ENCODE measurements at regions not wholly inside any gene's neighbourhood (a gene's known extent, or its start where the extent isn't known, plus 50 kb on each side); places are given as distances from the start of the nearest gene placed in this dataset.

DNA sequence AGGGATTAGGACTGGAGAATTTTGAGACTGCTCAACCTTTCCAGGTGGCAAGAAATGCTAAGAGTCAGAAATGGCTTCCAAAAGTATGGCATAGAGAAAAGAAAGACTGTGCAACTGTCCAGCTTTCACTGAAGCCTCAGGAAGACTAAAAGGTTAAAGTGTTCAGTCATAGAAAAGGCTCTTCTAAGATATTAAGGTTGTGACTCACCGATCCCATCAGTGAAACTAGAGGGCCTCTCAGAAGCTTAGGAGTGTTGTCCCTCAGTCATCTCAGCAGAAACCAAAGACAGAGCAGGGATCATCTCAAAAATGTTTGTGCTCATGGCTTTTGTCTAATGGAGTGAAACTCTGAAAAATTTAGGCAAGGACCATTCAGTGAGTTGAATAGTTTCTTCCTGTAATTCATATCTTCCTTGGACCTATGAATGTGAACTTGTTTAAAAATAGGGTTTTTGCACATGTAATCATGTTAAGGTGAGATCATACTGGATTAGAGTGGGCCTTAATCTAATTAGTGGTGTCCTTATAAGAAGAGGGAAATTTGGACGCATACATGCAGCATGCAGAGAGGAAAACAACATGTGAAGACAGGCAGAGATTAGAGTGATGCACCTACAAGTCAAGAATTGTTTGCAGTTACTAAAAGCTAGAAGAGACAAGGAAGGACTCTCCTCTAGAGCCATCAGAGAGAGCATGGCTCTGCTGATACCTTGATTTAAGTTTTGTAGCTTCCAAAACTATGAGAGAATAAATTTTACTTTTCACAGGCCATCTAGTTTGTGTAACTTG is 71.3 kb downstream of the RPE65 start:
- no peak for DNase-seq (ENCODE audit: low spot score)

DNA sequence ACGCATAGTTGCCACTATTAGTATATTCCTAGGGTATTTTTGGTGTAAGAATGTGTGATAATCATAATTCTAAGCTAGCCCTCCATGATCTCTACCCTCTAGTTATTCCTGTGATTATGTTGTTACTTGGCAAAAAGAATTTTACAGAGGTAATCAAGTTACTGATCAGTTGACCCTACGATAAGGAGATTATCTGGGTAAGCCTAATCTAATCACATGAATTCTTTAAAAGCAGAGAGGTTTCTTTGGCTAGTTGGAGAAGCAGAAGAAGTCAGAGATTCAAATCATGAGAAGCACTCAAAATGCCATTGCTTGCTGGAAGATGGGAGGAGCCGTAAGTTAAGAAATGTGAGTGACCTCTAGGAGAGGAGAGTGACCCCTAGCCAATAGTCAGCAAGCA is 72.7 kb downstream of the RPE65 start:
- no peak for DNase-seq (ENCODE audit: low spot score)

DNA sequence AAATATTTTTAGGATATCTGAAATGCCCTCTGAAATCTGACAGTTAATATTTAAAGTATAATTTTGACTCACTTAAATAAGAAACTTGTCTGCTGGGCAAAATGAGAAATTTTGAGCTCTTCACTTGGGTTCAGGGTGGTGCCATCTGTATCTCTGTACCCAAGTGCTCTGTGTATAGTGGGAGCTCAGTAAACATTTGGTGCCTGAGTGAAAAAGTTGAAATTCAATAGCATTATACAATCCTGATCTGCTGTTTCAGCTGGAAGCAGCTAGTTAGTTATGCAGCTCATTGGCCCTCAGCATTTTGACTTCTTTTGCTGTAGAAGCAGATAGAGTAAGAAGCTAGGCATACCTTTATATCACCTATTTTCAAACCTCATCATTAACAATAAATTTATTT is 73.3 kb downstream of the RPE65 start:
- no peak for DNase-seq (ENCODE audit: low spot score)

DNA sequence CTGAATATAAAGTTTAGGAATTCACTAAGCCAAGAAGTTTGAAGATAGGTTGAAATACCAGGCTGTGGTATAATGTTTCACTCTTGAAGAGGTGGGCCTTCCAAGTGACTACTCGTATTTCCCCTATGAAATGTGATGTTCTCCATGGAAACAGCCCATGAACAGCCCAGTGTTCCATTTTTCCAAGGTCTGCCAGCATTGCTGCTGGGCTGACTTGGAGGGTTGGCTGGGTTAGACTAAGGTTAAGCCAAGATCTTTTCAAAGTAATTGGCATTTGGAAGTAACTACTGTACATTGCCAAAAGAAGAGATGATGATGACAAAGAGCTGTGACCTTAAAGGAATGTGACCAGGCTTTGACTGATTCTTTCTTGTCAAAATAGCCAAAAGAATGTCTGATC is 73.8 kb downstream of the RPE65 start:
- DNase-seq (ENCODE audit: low spot score): peak; percentile 22

DNA sequence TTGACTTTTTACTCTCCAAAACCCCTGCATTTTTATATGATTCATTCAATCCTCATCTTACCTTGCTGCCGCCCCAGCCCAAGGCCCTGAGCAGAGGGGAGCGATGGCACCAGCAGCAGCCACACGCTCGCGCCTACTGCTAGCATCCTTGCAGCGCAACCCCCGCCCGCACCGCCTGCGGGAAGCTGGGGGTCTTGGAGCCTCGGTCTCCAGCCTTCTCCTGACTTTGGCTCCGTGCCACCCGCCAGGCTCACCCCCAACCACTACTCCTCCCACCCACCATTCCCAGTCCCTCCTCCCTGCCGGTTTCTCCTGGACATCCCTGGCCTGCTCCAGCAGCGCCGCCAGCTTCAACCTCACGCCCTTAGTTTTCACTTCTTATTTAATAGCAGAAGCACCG is 76.6 kb downstream of the RPE65 start:
- no peak for DNase-seq (ENCODE audit: low spot score)

DNA sequence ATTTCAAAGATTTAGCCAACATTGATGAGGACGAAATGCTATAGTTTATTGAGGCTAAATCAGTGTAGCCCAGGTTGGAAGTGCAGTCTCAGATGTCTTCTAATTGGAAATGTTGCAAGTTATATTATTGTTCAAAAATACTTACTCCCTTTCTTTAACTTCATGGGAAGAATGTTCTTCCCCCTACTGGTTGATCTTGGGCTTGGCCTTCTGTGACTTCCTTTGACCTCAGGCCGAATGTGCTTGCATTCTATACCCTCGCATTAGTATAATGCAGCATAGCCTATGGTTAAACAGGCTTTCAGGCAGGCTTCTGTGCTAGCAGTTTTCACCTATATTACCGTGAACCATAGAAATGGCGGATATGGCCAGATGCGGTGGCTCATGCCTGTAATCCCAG is 77.3 kb downstream of the RPE65 start:
- DNase-seq (ENCODE audit: low spot score): no peak

DNA sequence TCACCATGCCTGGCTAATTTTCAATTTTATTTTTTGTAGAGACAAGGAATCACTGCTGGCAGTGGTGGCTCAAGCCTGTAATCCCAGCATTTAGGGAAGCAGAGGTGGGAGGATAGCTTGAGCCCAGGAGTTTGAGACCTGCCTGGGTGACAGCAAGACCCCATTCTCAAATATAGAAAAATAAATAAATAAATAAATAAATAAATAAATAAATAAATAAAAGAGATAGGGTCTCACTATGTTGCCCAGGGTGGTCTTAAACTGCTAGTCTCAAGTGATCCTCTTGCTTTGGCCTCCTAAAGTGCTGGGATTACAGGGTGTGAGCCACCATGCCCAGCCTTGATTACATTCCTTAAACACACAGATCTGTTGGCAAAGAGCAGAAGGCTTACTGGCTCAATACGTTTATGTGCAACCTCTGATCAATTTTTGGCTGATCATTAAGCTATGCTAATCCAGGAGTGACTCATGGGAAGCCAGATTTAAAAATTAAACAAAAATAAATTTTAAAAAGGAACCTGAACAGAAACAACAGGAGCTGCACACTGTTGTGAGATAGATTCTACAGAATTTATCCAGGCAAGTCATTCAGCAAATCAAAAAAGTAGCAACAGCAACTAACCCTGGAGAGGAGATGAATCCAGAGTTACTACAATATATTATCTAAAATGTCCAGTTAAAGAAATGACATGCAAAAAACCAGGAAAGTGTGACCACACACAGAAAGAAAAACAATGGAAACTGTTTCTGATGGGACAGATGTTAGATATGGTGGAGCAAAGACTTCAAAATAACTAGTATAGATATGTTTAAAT is 79.4 kb downstream of the RPE65 start:
- DNase-seq (ENCODE audit: low spot score): no peak

DNA sequence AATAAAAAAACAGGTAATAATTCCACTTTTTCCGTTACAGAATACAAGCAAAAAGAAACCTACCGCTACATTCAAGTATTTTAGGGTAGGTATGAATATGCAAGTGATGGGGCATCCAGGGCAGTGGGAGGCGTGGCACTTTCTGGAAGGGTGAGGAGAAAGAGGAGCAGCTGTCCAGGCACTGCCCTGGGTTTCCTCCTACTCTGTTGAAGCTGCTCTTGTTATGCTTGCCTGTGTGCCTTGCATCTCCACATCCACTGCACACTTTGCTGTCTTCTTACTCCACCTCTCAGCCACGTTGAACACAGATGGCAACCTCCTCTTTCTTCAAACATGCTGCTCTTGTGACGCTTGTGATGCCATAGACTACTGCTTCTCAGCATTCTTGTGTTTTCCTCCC is 83.2 kb downstream of the RPE65 start:
- no peak for DNase-seq (ENCODE audit: low spot score)

DNA sequence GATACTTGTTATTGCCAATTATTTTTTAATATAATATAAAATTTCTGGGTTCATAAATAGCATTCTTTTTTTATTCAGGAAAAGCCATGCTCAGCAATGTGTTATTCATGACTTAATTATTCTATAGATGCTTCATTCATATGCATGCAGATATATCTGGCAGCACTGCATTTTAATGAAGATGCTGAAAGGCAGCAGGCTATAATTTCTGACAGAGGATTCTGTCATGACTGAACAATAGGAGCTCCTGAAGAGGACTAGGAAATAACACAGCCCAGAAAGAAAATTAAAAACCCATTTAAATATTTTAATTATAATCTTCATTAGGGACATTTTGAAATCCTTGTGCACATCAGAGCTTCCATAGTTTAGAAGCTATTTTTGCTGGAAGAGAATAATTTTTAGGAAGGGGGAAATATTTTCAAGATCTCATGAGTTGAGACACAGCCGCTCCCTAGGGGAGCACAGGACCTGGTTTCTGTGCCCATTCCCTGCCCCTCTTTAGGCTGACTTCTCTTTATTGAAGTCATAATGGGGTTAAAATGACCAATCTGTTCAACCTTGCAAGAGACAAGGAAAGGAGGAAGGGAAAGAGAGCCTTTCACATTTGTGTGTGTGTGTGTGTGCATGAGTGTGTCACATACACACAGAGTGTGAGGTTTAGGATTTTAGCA is 83.9 kb downstream of the RPE65 start:
- DNase-seq (ENCODE audit: low spot score): no peak

DNA sequence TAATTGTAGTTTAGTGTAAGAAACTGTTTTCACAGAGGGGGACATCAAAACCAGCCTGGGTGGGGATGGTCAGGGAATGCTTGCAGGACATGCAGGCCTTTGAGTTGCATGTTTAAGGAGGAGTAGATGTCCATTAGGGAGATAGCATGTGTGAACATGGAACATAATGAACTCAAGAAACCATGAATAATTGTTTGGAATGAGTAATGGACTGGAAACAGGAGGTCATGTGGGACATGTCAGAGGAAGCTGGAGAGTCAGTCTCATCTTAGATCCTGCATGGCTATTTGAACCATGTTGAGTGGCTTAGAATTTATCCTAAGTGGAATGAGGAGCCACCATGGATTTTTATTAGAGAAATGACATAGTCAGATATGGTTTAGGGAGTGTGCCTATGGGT is 86.4 kb downstream of the RPE65 start:
- no peak for DNase-seq (ENCODE audit: low spot score)

DNA sequence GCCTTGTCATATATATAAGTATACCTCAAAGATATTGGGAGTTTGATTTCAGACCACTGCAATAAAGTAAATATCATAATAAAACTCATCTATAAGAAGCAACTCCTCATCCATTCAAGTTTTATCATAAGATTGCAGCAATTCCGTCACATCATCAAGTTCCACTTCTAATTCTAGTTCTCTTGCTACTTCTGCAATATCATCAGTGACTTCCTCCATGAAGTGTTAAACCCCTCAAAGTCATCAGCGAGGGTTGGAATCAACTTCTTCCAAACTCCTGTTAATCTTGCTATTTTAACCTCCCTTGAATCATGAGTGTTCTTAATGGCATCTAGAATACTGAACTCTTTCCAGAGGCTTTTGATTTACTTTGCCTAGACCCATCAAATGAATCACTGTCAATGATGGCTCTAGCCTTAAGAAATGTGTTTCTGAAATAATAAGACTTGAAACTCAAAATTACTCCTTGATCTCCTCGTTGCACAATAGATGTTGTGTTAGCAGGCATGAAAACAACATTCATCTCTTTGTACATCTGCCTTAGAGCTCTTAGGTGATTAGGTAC is 88.3 kb downstream of the RPE65 start:
- peak; percentile 22 for DNase-seq (ENCODE audit: low spot score)

DNA sequence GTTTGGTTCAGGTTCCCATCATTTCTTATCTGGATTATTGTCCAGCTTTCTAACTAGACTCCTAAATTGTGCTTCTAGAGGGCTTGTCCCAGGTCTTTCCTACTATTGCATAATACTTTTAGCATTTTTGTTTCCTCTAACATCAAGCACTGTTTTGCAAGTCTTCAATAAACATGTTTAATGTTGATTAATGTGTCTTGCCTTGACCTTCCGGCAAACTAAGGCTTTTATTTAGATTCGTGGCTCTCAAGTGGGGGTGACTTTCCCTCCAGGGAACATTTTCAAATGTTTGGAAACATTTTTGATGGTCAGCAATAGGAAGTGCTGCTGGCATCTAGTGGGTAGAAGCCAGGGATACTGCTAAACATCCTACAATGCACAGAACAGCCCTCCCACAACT is 90.7 kb downstream of the RPE65 start:
- no peak for DNase-seq (ENCODE audit: low spot score)

DNA sequence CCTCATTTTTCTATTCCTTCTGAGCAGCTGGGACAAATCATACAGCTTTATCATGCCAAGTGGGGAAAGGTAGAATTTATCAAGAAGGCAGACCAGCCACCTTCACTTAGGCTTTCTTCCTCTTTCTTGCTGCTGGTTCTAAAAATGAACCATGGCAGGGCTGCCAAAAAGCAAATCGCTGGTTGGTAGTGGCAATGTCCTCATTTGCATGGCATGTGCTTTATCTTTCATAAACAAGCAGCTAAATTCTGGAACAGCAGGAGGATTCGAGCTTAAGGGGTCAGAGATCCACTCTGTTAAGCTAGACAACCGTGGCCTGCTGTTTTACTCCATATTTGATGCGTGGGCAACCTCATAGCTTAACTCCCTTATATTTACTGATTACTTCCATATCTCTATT is 91.3 kb downstream of the RPE65 start:
- peak; percentile 54 for DNase-seq (ENCODE audit: low spot score)

DNA sequence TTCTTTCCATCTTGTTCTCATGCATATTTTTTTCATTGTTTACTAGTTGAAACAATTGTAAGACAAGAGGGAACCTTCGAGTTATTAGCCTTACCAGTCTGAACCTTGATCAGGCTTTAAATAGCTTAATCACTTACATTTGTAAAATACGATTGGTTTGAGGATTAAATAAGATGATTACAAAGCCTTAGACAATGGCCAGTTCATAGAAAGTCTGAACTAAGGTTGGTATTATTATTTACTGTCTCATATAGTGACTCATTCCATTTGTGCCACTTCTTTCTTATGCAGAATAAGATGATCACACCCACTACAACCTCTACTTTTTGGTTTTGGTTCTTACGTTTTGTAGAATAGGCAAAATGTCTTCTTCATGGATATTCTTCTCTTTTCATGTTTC is 94.1 kb downstream of the RPE65 start:
- DNase-seq (ENCODE audit: low spot score): no peak

DNA sequence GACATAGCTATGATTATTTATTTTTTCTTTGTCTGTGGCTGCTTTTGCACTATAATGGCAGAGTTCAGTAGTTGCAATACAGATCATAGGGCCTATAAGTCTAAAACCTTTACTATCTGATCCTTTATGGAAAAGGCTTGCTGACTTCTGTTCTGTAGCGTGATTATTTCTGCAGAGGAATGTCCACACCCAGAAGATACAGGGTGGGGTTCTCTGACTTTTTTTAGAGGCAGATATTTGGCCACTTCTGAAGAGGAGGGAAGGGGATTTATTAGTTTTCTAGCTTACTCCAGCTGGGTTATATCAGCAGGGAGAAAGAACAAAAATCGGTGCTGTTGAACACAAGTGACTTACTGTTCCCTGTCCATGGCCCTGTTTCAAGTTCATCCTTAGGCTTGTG is 97.6 kb downstream of the RPE65 start:
- no peak for DNase-seq (ENCODE audit: low spot score)

DNA sequence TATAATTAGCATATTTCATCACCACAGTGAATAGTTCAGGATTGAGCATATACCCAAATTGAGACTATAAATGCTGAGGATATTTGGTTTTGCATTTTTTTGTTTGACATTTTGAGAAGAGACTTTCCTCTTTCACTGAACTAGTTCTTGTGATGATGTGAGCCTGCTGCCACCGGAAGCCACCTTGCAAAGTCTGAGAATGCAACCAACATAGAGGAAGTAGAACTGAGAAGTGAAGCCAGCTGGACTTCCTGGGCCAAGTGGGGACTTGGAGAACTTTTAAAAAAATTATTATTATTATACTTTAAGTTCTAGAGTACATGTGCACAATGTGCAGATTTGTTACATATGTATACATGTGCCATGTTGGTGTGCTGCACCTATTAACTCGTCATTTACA is 102.3 kb downstream of the RPE65 start:
- peak; percentile 65 for DNase-seq (ENCODE audit: low spot score)

DNA sequence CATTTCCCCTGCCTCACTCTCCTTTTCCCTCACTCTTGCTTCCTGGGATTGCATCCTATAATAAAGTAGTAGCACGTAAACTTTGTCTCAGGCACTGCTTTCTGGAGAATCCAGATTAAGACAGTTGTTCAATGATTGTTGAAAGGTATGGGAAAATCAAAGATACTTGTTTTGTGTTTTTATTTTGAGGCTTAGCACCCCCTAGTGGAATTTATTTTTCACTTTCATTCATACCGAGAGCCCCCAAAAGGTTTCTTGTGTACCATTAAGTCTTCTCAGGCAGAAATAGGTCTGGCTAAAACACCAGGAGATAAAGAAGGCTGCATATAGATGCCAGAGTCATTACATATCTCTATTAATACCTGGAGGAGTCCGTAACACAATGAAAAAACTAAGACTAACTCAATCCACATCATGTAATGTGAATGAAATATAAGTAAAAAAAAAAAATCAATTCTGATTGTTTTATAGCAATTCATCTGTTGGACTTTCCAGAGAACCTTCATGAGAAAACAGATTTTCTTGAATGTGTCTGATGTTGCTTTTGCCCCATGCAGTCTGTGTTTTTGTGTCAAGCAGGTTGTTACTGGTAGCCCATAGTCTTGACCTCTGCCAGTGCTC is 103.5 kb downstream of the RPE65 start:
- no peak for DNase-seq (ENCODE audit: low spot score)

DNA sequence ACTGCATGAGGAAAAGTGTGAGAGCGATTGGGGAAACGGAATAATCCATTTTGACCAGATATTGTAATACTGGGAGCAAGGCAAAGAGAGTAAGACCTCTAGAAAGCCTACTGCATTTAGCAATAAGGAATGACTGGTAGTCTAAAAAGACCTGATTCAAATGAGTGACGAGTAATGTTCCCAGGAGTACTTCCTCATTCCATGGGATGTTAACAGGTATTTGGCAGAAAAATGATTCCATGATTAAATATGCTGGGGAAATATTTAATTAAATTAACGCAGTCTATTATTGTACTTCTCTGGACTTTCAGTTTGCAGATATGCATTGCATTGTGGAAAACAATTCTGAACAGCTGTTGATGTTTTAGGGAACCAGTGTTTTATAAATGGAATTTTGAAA is 105.5 kb downstream of the RPE65 start:
- DNase-seq (ENCODE audit: low spot score): no peak

DNA sequence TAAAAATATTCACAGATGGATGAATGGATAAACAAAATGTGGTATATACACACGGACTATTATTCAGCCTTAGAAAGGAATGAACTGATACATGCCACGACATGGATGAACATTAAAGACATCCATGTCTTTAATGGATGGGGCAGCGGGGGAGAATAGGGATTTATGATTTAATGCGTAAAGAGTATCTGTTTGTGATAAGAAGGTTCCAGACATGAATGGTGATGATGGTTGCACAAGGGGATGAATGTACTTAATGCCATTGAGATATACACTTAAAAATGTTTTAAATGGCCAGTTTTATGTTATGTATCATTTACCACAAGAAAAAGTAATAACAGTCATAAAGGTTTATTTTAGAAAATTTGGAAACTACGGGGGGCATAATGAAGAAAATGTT is 108.6 kb upstream of the WLS start:
- DNase-seq (ENCODE audit: low spot score): no peak

DNA sequence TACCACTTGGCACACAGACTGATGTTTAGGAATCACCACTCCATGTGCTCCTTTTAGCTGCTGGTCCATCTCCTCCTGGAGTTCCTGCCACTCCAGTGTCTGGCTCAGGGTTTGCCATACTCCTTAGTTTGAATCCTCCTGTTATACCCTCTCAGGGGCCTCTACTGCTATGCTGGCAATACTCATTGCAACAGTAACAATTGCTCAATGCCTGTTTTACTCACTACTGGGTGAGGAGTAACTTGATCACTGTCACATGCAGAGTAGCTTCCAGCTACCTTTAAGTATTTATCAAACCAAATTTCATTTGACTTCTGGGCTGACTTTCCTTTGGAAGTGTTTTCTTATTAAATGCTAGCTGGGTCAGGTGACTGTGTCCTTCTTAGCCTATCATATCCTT is 107.2 kb upstream of the WLS start:
- DNase-seq (ENCODE audit: low spot score): no peak

DNA sequence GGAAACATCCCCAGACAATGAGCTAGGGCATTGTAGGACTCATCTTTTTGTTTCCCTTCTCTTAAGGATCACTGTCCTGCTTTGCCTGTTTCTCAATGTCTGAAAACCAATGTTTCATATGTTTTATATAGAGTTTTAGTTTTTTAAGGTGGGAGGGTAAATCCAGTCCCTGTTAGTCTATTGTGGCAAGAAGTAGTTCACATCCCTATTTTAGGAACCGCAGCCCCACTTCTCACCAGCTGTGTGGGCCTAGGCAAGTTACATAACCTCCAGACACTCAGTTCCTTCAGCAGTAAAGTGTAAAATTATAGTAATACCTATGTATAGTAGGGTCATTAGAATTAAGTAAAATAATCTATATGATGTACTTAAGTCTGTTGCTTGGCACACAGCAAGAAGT is 105.8 kb upstream of the WLS start:
- peak; percentile 33 for DNase-seq (ENCODE audit: low spot score)

DNA sequence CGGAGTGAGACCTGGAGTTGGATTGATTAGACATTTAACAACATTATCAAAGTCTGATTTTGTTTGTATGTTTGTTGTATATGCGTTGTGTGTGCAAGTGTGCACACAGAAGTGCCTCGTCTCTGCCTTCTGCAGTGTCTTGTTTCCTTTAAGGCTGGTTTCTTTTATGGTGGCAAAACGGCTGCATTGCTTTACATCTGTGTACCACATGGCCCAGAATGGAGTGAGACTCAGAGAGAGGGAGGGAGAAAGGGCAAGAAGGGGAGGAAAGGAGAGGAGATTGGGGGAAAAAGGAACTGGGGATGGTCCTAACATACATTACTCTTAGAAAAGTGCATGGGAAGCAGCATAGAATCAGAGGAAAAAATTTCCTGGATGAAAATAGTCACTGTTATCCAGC is 99.7 kb upstream of the WLS start:
- DNase-seq (ENCODE audit: low spot score): no peak

Measured in Ammon's horn (tissue), 1 donor.